ENCODE measurements at regions not wholly inside any gene's neighbourhood (a gene's known extent, or its start where the extent isn't known, plus 50 kb on each side); places are given as distances from the start of the nearest gene placed in this dataset.
"Not testable (repeated sequence)": the region's sequence is repeated elsewhere in the genome, so short reads cannot be mapped to it uniquely, and the experiment has no call there.

GRCh38 chr2:114293355-114293754 lies 149.1 kb upstream of the DPP10 start:
- Histone ChIP-seq H3K36me3 (ENCODE audit: control insufficient read depth in 2 of 2, insufficient read depth in 2 of 2, low read length in 1 of 2) (no peaks in the 10 kb centered on the region), H2AFZ (ENCODE audit: control insufficient read depth, low read depth, low read length) (no peak overlapping the region), H3K4me3 (no peak overlapping the region), H4K20me1 (ENCODE audit: control insufficient read depth, insufficient read depth) (no peaks in the 10 kb centered on the region), H3K4me2 (ENCODE audit: control insufficient read depth, insufficient read depth) (no peak overlapping the region), H3K4me1 (ENCODE audit: control insufficient read depth, insufficient read depth, low read length) (no peaks in the 10 kb centered on the region), H3K27me3 (replicated peaks in 1 of 2; ENCODE audit: control insufficient read depth in 2 of 2, insufficient read depth in 2 of 2, low read length in 1 of 2) (no peaks in the 10 kb centered on the region; a peak in 1 of 4 replicates), H3K9ac (ENCODE audit: control insufficient read depth, insufficient read depth, low read length) (no peak overlapping the region), H3K9me3 (replicated peaks; ENCODE audit: control insufficient read depth, insufficient read depth, low read length) (no peaks in the 10 kb centered on the region), H3K27ac (ENCODE audit: control insufficient read depth, insufficient read depth) (no peak overlapping the region), H3K79me2 (ENCODE audit: control insufficient read depth, insufficient read depth, low read length) (no peaks in the 10 kb centered on the region)
- ATAC-seq, result no peak
- ChIA-PET SMC1A (ENCODE audit: uncharacterized antibody, unreplicated experiment) (no interaction called here), POLR2A (no interaction called here), CTCF (no interaction called here), RAD21 (ENCODE audit: unreplicated experiment) (no interaction called here)
- WGBS (ENCODE audit: insufficient coverage, insufficient replicate concordance, low lambda C conversion rate, missing lambda C conversion rate), result 3% methylated on average over 5 of the region's 5 CpGs
- no peak for FAIRE-seq
- TF ChIP-seq E2F4 (IDR thresholded peaks at IDR 0.05; ENCODE audit: low read depth, low read length), result no peak
- in situ Hi-C loops (cut with MboI) (no loop called here), intact Hi-C loops (cut with micrococcal nuclease; ENCODE audit: unreplicated experiment) (no loop called here)
- no peak for DNase-seq (ENCODE audit: low read depth, low spot score)
- no TSS peak for BruUV-seq (replicated peaks)

GRCh38 chr2:114294741-114295140 lies 147.7 kb upstream of the DPP10 start:
- no peak for FAIRE-seq
- Histone ChIP-seq H3K4me1 (ENCODE audit: control insufficient read depth, insufficient read depth, low read length) (no peaks in the 10 kb centered on the region), H2AFZ (ENCODE audit: control insufficient read depth, low read depth, low read length) (no peak overlapping the region), H3K27ac (ENCODE audit: control insufficient read depth, insufficient read depth) (no peak overlapping the region), H3K27me3 (replicated peaks in 1 of 2; ENCODE audit: control insufficient read depth in 2 of 2, insufficient read depth in 2 of 2, low read length in 1 of 2) (no peaks in the 10 kb centered on the region; a peak in 1 of 4 replicates), H3K4me2 (ENCODE audit: control insufficient read depth, insufficient read depth) (no peak overlapping the region), H3K79me2 (ENCODE audit: control insufficient read depth, insufficient read depth, low read length) (no peaks in the 10 kb centered on the region), H3K4me3 (no peak overlapping the region), H4K20me1 (ENCODE audit: control insufficient read depth, insufficient read depth) (no peaks in the 10 kb centered on the region), H3K36me3 (ENCODE audit: control insufficient read depth in 2 of 2, insufficient read depth in 2 of 2, low read length in 1 of 2) (no peaks in the 10 kb centered on the region), H3K9me3 (replicated peaks; ENCODE audit: control insufficient read depth, insufficient read depth, low read length) (no peaks in the 10 kb centered on the region), H3K9ac (ENCODE audit: control insufficient read depth, insufficient read depth, low read length) (no peak overlapping the region)
- ChIA-PET POLR2A (no interaction called here), CTCF (no interaction called here), SMC1A (ENCODE audit: uncharacterized antibody, unreplicated experiment) (no interaction called here), RAD21 (ENCODE audit: unreplicated experiment) (no interaction called here)
- no peak for ATAC-seq
- intact Hi-C loops (cut with micrococcal nuclease; ENCODE audit: unreplicated experiment) (no loop called here), in situ Hi-C loops (cut with MboI) (no loop called here)
- WGBS (ENCODE audit: insufficient coverage, insufficient replicate concordance, low lambda C conversion rate, missing lambda C conversion rate), result 23% methylated on average over 6 of the region's 6 CpGs
- no peak for DNase-seq (ENCODE audit: low read depth, low spot score)
- TF ChIP-seq STAT3 (IDR thresholded peaks at IDR 0.05; ENCODE audit: low read depth, low read length) (no peak), CHD2 (IDR thresholded peaks at IDR 0.05; ENCODE audit: borderline replicate concordance, low read depth, low read length) (no peak)
- no TSS peak for BruUV-seq (replicated peaks)

GRCh38 chr2:114300351-114300750 lies 142.1 kb upstream of the DPP10 start:
- ATAC-seq; H3K4me1 ChIP-seq (ENCODE audit: control insufficient read depth, insufficient read depth, low read length); H3K27ac ChIP-seq (ENCODE audit: control insufficient read depth, insufficient read depth); H3K9me3 ChIP-seq (replicated peaks; ENCODE audit: control insufficient read depth, insufficient read depth, low read length); H3K4me2 ChIP-seq (ENCODE audit: control insufficient read depth, insufficient read depth); H3K4me3 ChIP-seq; H3K79me2 ChIP-seq (ENCODE audit: control insufficient read depth, insufficient read depth, low read length); POLR2A ChIA-PET; intact Hi-C loops (cut with micrococcal nuclease; ENCODE audit: unreplicated experiment); RAD21 ChIA-PET (ENCODE audit: unreplicated experiment); H3K27me3 ChIP-seq (replicated peaks in 1 of 2; ENCODE audit: control insufficient read depth in 2 of 2, insufficient read depth in 2 of 2, low read length in 1 of 2); CTCF ChIA-PET; SMC1A ChIA-PET (ENCODE audit: uncharacterized antibody, unreplicated experiment); H4K20me1 ChIP-seq (ENCODE audit: control insufficient read depth, insufficient read depth); H3K9ac ChIP-seq (ENCODE audit: control insufficient read depth, insufficient read depth, low read length); DNase-seq (ENCODE audit: low read depth, low spot score); FAIRE-seq; in situ Hi-C loops (cut with MboI); H2AFZ ChIP-seq (ENCODE audit: control insufficient read depth, low read depth, low read length); BruUV-seq (replicated peaks); H3K36me3 ChIP-seq (ENCODE audit: control insufficient read depth in 2 of 2, insufficient read depth in 2 of 2, low read length in 1 of 2): not testable (repeated sequence)
- 65% methylated on average over 3 of the region's 3 CpGs for WGBS (ENCODE audit: insufficient coverage, insufficient replicate concordance, low lambda C conversion rate, missing lambda C conversion rate)
